ENCODE measurements at regions not wholly inside any gene's neighbourhood (a gene's known extent, or its start where the extent isn't known, plus 50 kb on each side); places are given as distances from the start of the nearest gene placed in this dataset.

DNA sequence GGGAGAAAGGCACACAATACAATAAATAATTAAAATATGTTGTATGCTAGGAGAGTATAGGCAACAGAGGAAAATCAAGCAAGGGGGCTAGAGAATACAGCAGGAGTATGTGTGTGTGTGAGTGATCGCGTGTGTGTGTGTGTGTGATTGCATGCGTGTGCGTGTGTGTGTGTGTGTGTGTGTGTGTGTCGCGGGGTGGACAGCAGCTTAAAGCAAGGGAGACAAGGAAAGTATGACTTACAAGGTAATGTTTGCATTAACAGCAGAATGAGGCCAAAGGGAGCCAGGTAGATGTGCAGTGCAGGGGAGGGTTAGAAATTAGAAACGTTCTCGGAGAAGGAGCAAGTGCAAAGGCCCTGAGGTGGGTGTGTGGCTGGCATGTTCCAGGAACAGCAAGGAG lies 57.4 kb upstream of the KCNA1 start:
- H3K27ac ChIP-seq, result no peak overlapping the region
- TF ChIP-seq POLR2AphosphoS5 (IDR thresholded peaks at IDR 0.05) (no peak), POLR2A (IDR thresholded peaks at IDR 0.05) (no peak)
- TF ChIP-seq, protein P1, sequence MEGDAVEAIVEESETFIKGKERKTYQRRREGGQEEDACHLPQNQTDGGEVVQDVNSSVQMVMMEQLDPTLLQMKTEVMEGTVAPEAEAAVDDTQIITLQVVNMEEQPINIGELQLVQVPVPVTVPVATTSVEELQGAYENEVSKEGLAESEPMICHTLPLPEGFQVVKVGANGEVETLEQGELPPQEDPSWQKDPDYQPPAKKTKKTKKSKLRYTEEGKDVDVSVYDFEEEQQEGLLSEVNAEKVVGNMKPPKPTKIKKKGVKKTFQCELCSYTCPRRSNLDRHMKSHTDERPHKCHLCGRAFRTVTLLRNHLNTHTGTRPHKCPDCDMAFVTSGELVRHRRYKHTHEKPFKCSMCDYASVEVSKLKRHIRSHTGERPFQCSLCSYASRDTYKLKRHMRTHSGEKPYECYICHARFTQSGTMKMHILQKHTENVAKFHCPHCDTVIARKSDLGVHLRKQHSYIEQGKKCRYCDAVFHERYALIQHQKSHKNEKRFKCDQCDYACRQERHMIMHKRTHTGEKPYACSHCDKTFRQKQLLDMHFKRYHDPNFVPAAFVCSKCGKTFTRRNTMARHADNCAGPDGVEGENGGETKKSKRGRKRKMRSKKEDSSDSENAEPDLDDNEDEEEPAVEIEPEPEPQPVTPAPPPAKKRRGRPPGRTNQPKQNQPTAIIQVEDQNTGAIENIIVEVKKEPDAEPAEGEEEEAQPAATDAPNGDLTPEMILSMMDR (IDR thresholded peaks at IDR 0.05), result no peak
- H3K36me3 ChIP-seq, result no peaks in the 10 kb centered on the region
- no peak overlapping the region for H3K4me3 ChIP-seq
- intact Hi-C loops (cut with DNase I; ENCODE audit: low total_unique reads), result loop anchor here (10.0 kb wide), 1 partner anchor 152 kb away; no protein-coding TSS in a partner anchor
- DNase-seq (ENCODE audit: low spot score in 2 of 2), result no peak
- no peaks in the 10 kb centered on the region for H3K27me3 ChIP-seq
- no peaks in the 10 kb centered on the region for H3K9me3 ChIP-seq
- no peaks in the 10 kb centered on the region for H3K4me1 ChIP-seq

DNA sequence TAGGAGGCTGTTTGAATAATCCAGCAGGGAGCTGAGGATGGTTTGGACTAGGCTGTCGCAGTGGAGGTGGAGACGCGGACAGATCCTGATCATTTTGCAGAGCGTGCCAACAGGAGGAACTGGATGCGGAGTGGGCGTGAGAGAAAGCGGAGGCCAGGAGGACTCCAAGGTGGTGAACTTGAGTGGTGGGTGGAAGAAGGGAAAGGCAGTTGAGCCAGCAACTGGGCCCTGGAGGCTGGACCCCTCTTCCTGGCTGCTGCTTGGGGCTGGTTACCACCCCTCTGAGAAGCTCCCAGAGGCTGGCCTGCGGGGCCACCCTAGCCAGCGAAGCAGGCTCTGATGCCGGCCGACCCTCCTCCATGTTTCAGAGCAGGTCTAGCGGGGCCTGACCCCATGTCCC lies 56.8 kb upstream of the KCNA1 start:
- intact Hi-C loops (cut with DNase I; ENCODE audit: low total_unique reads), result loop anchor here (10.0 kb wide), 1 partner anchor 152 kb away; no protein-coding TSS in a partner anchor
- no peaks in the 10 kb centered on the region for H3K27me3 ChIP-seq
- no peak for DNase-seq (ENCODE audit: low spot score in 2 of 2)

DNA sequence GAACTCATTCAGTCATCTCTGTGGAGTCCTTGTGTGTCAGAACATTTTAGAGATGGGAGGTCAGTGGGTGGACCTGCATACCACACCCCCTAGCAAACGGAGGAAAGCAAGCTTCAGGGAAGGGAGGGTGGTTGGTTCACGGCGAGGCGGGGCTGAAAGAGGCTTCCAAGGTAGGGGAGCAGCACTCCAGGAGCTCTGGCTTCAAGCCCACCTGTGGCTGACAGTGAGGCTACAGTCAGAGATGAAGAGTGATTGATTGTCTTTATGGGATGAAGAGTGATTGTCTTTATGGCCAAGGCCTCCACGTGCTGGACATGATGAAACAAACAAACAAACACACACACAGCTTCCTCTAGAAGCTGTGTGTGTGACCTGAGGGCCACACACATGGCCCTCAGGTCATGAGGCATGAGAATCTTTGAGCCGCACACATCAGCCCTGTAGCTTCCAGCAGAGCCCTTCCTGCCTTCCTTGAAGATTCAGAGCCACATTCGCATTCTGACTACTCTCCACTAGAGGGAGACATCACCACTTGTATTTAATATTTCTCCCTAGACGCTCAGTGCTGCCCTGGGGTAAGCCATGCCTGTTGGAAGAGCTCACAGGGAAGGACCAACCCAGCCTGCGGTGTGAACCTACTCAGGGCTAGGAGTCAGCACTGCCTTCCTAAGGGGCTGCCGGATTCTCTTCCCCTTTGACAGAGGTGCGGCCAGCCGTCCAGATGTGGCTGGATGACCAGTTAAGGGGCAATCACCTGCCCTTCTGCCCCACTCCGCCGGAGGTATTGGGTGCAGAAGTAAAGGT lies 54.4 kb upstream of the KCNA1 start:
- no peak for TF ChIP-seq POLR2AphosphoS5 (IDR thresholded peaks at IDR 0.05)
- TF ChIP-seq POLR2A (IDR thresholded peaks at IDR 0.05), result no peak
- TF ChIP-seq, protein P1 (IDR thresholded peaks at IDR 0.05), result peak; percentile 54 to 74 (median 70)
- no peaks in the 10 kb centered on the region for H3K9me3 ChIP-seq
- intact Hi-C loops (cut with DNase I; ENCODE audit: low total_unique reads), result loop anchor here (10.0 kb wide), 1 partner anchor 149 kb away; no protein-coding TSS in a partner anchor
- H3K4me3 ChIP-seq, result no peak overlapping the region
- H3K27me3 ChIP-seq, result peaks cover 0 to under 1% of the 10 kb centered on the region in 2 donors
- peaks cover 0 to 7% of the 10 kb centered on the region in 2 donors for H3K4me1 ChIP-seq
- peak in 1 of 2 donors; percentile 48 for DNase-seq (ENCODE audit: low spot score in 2 of 2)
- no peaks in the 10 kb centered on the region for H3K36me3 ChIP-seq
- H3K27ac ChIP-seq, result no peak overlapping the region

More for the DNA sequence above, 56.8 kb upstream of the KCNA1 start:
- no peak overlapping the region for H3K4me3 ChIP-seq
- no peaks in the 10 kb centered on the region for H3K9me3 ChIP-seq
- no peak for TF ChIP-seq POLR2A (IDR thresholded peaks at IDR 0.05)
- no peak for TF ChIP-seq POLR2AphosphoS5 (IDR thresholded peaks at IDR 0.05)
- TF ChIP-seq, protein P1 (IDR thresholded peaks at IDR 0.05), result no peak
- H3K36me3 ChIP-seq, result no peaks in the 10 kb centered on the region
- H3K4me1 ChIP-seq, result peaks cover 0 to 5% of the 10 kb centered on the region in 2 donors
- no peak overlapping the region for H3K27ac ChIP-seq

DNA sequence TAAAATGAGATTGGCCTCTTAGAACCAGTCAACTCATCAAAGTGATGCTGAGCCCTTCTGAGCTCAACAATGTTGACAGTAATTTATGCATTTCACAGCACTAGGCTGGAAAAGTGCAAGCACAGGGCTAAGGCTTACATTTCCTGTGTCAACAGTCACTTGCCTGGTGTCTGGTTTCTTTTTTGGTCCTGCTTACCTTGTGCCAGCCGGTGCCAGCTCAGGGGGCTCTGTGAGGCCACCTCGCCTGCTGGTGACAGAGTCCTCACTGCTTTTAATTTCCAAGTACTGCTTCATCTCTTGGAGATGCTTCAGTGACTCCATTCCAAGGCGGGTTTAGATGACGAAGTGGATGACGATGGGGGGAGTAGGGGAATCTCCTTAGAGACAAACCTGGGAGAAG lies 53.1 kb upstream of the KCNA1 start:
- Histone ChIP-seq H3K4me1 (peaks cover 0 to 7% of the 10 kb centered on the region in 2 donors), H3K4me3 (no peak overlapping the region), H3K9me3 (no peaks in the 10 kb centered on the region), H3K36me3 (no peaks in the 10 kb centered on the region), H3K27ac (no peak overlapping the region), H3K27me3 (peaks cover 0 to 2% of the 10 kb centered on the region in 2 donors)
- TF ChIP-seq POLR2AphosphoS5 (IDR thresholded peaks at IDR 0.05) (no peak), POLR2A (IDR thresholded peaks at IDR 0.05) (no peak)
- TF ChIP-seq, protein P1 (IDR thresholded peaks at IDR 0.05), result no peak
- intact Hi-C loops (cut with DNase I; ENCODE audit: low total_unique reads), result loop anchor here (10.0 kb wide), 1 partner anchor 148 kb away; no protein-coding TSS in a partner anchor
- DNase-seq (ENCODE audit: low spot score in 2 of 2), result no peak
